ENCODE measurements at regions not wholly inside any gene's neighbourhood (a gene's known extent, or its start where the extent isn't known, plus 50 kb on each side); places are given as distances from the start of the nearest gene placed in this dataset.

- no peak overlapping the region for H3K27ac ChIP-seq (ENCODE audit: low read length)
Measured at GRCh38 chr11:96752221-96752620, 362.4 kb downstream of the JRKL start.

GRCh38 chr11:96753997-96754396, 364.2 kb downstream of the JRKL start:
- Histone ChIP-seq H3K36me3 (ENCODE audit: control insufficient read depth in 1 of 2, insufficient read depth in 2 of 2, low read length in 2 of 2) (no peaks in the 10 kb centered on the region), H3K4me1 (ENCODE audit: control insufficient read depth in 1 of 2, insufficient read depth in 2 of 2, low read length in 2 of 2) (no peaks in the 10 kb centered on the region), H3K27ac (ENCODE audit: low read length) (no peak overlapping the region), H3K4me3 (ENCODE audit: low read depth in 1 of 2, low read length in 2 of 2) (no peak overlapping the region), H3K9me3 (ENCODE audit: control insufficient read depth in 1 of 2, low read length in 2 of 2) (no peaks in the 10 kb centered on the region), H3K27me3 (ENCODE audit: low read depth, low read length) (no peaks in the 10 kb centered on the region)

More at GRCh38 chr11:96752221-96752620, 362.4 kb downstream of the JRKL start:
- no peaks in the 10 kb centered on the region for H3K36me3 ChIP-seq (ENCODE audit: control insufficient read depth in 1 of 2, insufficient read depth in 2 of 2, low read length in 2 of 2)
- H3K4me3 ChIP-seq (ENCODE audit: low read depth in 1 of 2, low read length in 2 of 2) = no peak overlapping the region
- no peaks in the 10 kb centered on the region for H3K4me1 ChIP-seq (ENCODE audit: control insufficient read depth in 1 of 2, insufficient read depth in 2 of 2, low read length in 2 of 2)
- H3K9me3 ChIP-seq (ENCODE audit: control insufficient read depth in 1 of 2, low read length in 2 of 2) = no peaks in the 10 kb centered on the region
- H3K27me3 ChIP-seq (ENCODE audit: low read depth, low read length) = no peaks in the 10 kb centered on the region

DNA sequence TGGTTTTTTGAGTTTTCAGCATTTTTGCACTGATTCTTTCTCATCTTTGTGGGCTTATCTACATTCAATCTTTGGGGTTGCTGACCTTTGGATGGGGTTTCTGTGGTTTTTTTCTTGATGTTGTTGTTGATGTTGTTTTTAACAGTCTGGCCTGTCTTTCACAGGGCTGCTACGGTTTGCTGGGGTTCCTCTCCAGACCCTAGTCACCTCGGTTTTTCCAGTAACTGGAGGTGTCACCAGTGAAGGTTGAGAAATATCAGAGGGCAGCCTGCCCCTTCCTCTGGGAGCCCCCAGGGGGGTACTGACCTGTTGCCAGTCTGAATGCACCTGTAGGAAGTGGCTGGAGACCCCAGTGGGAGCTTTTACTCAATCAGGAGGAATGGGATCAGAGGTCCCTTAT, 365.4 kb downstream of the JRKL start:
- Histone ChIP-seq H3K4me3 (ENCODE audit: low read depth in 1 of 2, low read length in 2 of 2) (no peak overlapping the region), H3K27ac (ENCODE audit: low read length) (no peak overlapping the region), H3K9me3 (ENCODE audit: control insufficient read depth in 1 of 2, low read length in 2 of 2) (no peaks in the 10 kb centered on the region), H3K4me1 (ENCODE audit: control insufficient read depth in 1 of 2, insufficient read depth in 2 of 2, low read length in 2 of 2) (no peaks in the 10 kb centered on the region), H3K27me3 (ENCODE audit: low read depth, low read length) (no peaks in the 10 kb centered on the region), H3K36me3 (ENCODE audit: control insufficient read depth in 1 of 2, insufficient read depth in 2 of 2, low read length in 2 of 2) (no peaks in the 10 kb centered on the region)

GRCh38 chr11:96755752-96756151, 365.9 kb downstream of the JRKL start:
- no peak overlapping the region for H3K27ac ChIP-seq (ENCODE audit: low read length)
- no peaks in the 10 kb centered on the region for H3K9me3 ChIP-seq (ENCODE audit: control insufficient read depth in 1 of 2, low read length in 2 of 2)
- H3K4me1 ChIP-seq (ENCODE audit: control insufficient read depth in 1 of 2, insufficient read depth in 2 of 2, low read length in 2 of 2) = no peaks in the 10 kb centered on the region
- H3K36me3 ChIP-seq (ENCODE audit: control insufficient read depth in 1 of 2, insufficient read depth in 2 of 2, low read length in 2 of 2) = no peaks in the 10 kb centered on the region
- H3K27me3 ChIP-seq (ENCODE audit: low read depth, low read length) = no peaks in the 10 kb centered on the region
- H3K4me3 ChIP-seq (ENCODE audit: low read depth in 1 of 2, low read length in 2 of 2) = no peak overlapping the region

GRCh38 chr11:96758957-96759356, 369.1 kb downstream of the JRKL start:
- no peaks in the 10 kb centered on the region for H3K36me3 ChIP-seq (ENCODE audit: control insufficient read depth in 1 of 2, insufficient read depth in 2 of 2, low read length in 2 of 2)
- H3K4me1 ChIP-seq (ENCODE audit: control insufficient read depth in 1 of 2, insufficient read depth in 2 of 2, low read length in 2 of 2) = no peaks in the 10 kb centered on the region
- H3K9me3 ChIP-seq (ENCODE audit: control insufficient read depth in 1 of 2, low read length in 2 of 2) = no peaks in the 10 kb centered on the region

DNA sequence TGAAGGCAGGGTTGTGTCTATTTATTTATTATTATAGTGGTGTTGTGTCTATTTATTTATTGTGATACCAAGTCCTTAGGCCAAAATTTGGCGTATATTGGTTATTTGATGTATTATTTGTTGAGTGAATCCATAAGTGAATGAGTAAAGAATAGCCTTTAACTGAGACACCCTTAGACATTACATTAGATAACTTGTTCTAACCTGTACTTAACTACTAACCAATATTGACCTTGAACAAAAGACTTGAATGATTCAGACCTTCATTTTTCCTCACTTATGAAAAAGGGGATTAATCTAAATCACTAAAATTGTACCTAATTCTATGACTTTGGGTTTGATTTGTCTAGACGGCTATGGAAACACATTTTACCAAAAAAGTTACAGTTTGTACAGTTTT, 370.5 kb downstream of the JRKL start:
- no peak overlapping the region for H3K27ac ChIP-seq (ENCODE audit: low read length)
- H3K4me3 ChIP-seq (ENCODE audit: low read depth in 1 of 2, low read length in 2 of 2) = no peak overlapping the region
- H3K9me3 ChIP-seq (ENCODE audit: control insufficient read depth in 1 of 2, low read length in 2 of 2) = no peaks in the 10 kb centered on the region
- H3K4me1 ChIP-seq (ENCODE audit: control insufficient read depth in 1 of 2, insufficient read depth in 2 of 2, low read length in 2 of 2) = no peaks in the 10 kb centered on the region
- H3K27me3 ChIP-seq (ENCODE audit: low read depth, low read length) = no peaks in the 10 kb centered on the region
- H3K36me3 ChIP-seq (ENCODE audit: control insufficient read depth in 1 of 2, insufficient read depth in 2 of 2, low read length in 2 of 2) = no peaks in the 10 kb centered on the region

More at GRCh38 chr11:96758957-96759356, 369.1 kb downstream of the JRKL start:
- H3K27me3 ChIP-seq (ENCODE audit: low read depth, low read length) = no peaks in the 10 kb centered on the region
- H3K27ac ChIP-seq (ENCODE audit: low read length) = no peak overlapping the region
- H3K4me3 ChIP-seq (ENCODE audit: low read depth in 1 of 2, low read length in 2 of 2) = no peak overlapping the region

- Histone ChIP-seq H3K27ac (ENCODE audit: low read length) (no peak overlapping the region), H3K36me3 (ENCODE audit: control insufficient read depth in 1 of 2, insufficient read depth in 2 of 2, low read length in 2 of 2) (no peaks in the 10 kb centered on the region), H3K27me3 (ENCODE audit: low read depth, low read length) (no peaks in the 10 kb centered on the region), H3K4me1 (ENCODE audit: control insufficient read depth in 1 of 2, insufficient read depth in 2 of 2, low read length in 2 of 2) (no peaks in the 10 kb centered on the region), H3K4me3 (ENCODE audit: low read depth in 1 of 2, low read length in 2 of 2) (no peak overlapping the region), H3K9me3 (ENCODE audit: control insufficient read depth in 1 of 2, low read length in 2 of 2) (no peaks in the 10 kb centered on the region)
Measured at GRCh38 chr11:96760815-96761214, 371.0 kb downstream of the JRKL start.

GRCh38 chr11:96761451-96761850, 371.6 kb downstream of the JRKL start:
- Histone ChIP-seq H3K4me3 (ENCODE audit: low read depth in 1 of 2, low read length in 2 of 2) (no peak overlapping the region), H3K9me3 (ENCODE audit: control insufficient read depth in 1 of 2, low read length in 2 of 2) (no peaks in the 10 kb centered on the region), H3K27me3 (ENCODE audit: low read depth, low read length) (no peaks in the 10 kb centered on the region), H3K27ac (ENCODE audit: low read length) (no peak overlapping the region), H3K36me3 (ENCODE audit: control insufficient read depth in 1 of 2, insufficient read depth in 2 of 2, low read length in 2 of 2) (no peaks in the 10 kb centered on the region), H3K4me1 (ENCODE audit: control insufficient read depth in 1 of 2, insufficient read depth in 2 of 2, low read length in 2 of 2) (no peaks in the 10 kb centered on the region)

- Histone ChIP-seq H3K4me3 (ENCODE audit: low read depth in 1 of 2, low read length in 2 of 2) (no peak overlapping the region), H3K4me1 (ENCODE audit: control insufficient read depth in 1 of 2, insufficient read depth in 2 of 2, low read length in 2 of 2) (no peaks in the 10 kb centered on the region), H3K27ac (ENCODE audit: low read length) (no peak overlapping the region), H3K9me3 (ENCODE audit: control insufficient read depth in 1 of 2, low read length in 2 of 2) (no peaks in the 10 kb centered on the region), H3K36me3 (ENCODE audit: control insufficient read depth in 1 of 2, insufficient read depth in 2 of 2, low read length in 2 of 2) (no peaks in the 10 kb centered on the region), H3K27me3 (ENCODE audit: low read depth, low read length) (no peaks in the 10 kb centered on the region)
Measured at GRCh38 chr11:96763244-96763643, 373.4 kb downstream of the JRKL start.

DNA sequence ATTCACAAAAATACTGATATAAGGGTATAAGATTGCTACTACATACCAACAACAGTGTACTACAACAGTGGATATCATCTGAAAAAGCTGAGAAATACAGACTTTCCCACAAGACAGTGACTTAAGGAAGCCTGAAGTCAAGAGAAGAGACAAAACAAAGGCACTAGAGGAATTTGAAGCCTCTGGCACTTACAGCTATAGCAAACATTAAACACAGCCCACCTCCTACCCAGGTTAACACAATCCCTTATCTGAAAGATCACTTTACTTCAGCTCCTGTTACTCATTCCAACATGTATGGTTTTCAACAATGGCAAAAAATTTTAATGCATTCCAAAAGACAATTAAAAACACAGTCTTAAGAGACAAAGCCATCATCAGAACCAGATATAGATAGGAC, 388.5 kb downstream of the JRKL start:
- H3K4me1 ChIP-seq (ENCODE audit: control insufficient read depth in 1 of 2, insufficient read depth in 2 of 2, low read length in 2 of 2) = no peaks in the 10 kb centered on the region
- H3K27me3 ChIP-seq (ENCODE audit: low read depth, low read length) = no peaks in the 10 kb centered on the region
- no peaks in the 10 kb centered on the region for H3K36me3 ChIP-seq (ENCODE audit: control insufficient read depth in 1 of 2, insufficient read depth in 2 of 2, low read length in 2 of 2)
- no peak overlapping the region for H3K27ac ChIP-seq (ENCODE audit: low read length)
- H3K4me3 ChIP-seq (ENCODE audit: low read depth in 1 of 2, low read length in 2 of 2) = no peak overlapping the region
- no peaks in the 10 kb centered on the region for H3K9me3 ChIP-seq (ENCODE audit: control insufficient read depth in 1 of 2, low read length in 2 of 2)

DNA sequence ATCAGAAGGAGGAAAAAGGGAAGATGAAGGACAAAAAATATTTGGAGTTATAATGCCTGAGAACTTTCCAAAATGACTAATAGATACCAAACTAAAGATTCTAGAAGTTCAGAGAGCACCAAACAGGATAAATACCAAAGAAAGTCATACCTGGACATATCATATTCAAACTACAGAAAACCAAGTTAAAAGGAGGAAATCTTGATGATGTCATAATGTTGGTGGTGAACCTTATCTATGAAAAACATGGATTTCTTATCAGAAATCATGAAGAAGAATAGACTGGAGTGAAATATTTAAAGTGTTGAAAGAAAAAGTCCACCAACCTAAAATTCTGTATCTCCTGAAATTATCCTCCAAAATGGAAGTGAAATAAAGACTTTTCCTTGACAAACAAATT, 389.2 kb downstream of the JRKL start:
- Histone ChIP-seq H3K4me3 (ENCODE audit: low read depth in 1 of 2, low read length in 2 of 2) (no peak overlapping the region), H3K27ac (ENCODE audit: low read length) (no peak overlapping the region), H3K9me3 (ENCODE audit: control insufficient read depth in 1 of 2, low read length in 2 of 2) (no peaks in the 10 kb centered on the region), H3K27me3 (ENCODE audit: low read depth, low read length) (no peaks in the 10 kb centered on the region), H3K36me3 (ENCODE audit: control insufficient read depth in 1 of 2, insufficient read depth in 2 of 2, low read length in 2 of 2) (no peaks in the 10 kb centered on the region), H3K4me1 (ENCODE audit: control insufficient read depth in 1 of 2, insufficient read depth in 2 of 2, low read length in 2 of 2) (no peaks in the 10 kb centered on the region)

DNA sequence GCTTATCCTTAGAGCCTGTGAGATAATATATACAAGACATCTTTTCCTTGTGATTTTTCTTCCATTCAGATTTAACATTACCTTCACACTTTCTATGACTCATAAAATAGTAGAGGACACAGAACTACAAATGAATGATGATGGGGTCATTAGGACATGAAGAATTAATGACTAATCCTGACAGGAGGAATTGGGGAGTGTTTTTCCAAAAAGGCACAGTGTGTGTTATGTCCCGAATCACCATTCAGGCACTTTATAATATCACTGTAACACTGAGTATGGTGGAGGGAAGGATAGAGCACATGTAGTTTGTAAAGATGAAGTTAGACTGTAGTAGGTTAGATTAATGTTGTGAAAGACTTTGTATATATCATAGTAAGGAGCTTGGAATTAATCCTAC, 391.3 kb downstream of the JRKL start:
- Histone ChIP-seq H3K9me3 (ENCODE audit: control insufficient read depth in 1 of 2, low read length in 2 of 2) (no peaks in the 10 kb centered on the region), H3K4me1 (ENCODE audit: control insufficient read depth in 1 of 2, insufficient read depth in 2 of 2, low read length in 2 of 2) (no peaks in the 10 kb centered on the region), H3K27ac (ENCODE audit: low read length) (no peak overlapping the region), H3K27me3 (ENCODE audit: low read depth, low read length) (no peaks in the 10 kb centered on the region), H3K36me3 (ENCODE audit: control insufficient read depth in 1 of 2, insufficient read depth in 2 of 2, low read length in 2 of 2) (no peaks in the 10 kb centered on the region), H3K4me3 (ENCODE audit: low read depth in 1 of 2, low read length in 2 of 2) (no peak overlapping the region)

Data from muscle layer of duodenum (tissue), 2 donors.